ENCODE measurements at regions not wholly inside any gene's neighbourhood (a gene's known extent, or its start where the extent isn't known, plus 50 kb on each side); places are given as distances from the start of the nearest gene placed in this dataset.

- intact Hi-C loops (cut with micrococcal nuclease): no loop called here
- no peak overlapping the region for H3K4me3 Mint-ChIP-seq
Observed at GRCh38 chr4:23371533-23371932, 518.3 kb downstream of the PPARGC1A start.

GRCh38 chr4:23369331-23369730 is 520.5 kb downstream of the PPARGC1A start:
- no peak overlapping the region for H3K4me3 Mint-ChIP-seq
- no peaks in the 10 kb centered on the region for H3K9me3 Mint-ChIP-seq
- DNase-seq: no peak
- POLR2A ChIA-PET: no interaction called here
- intact Hi-C loops (cut with micrococcal nuclease): no loop called here
- CTCF ChIA-PET: no interaction called here
- H3K27ac Mint-ChIP-seq: no peak overlapping the region
- H3K4me1 Mint-ChIP-seq (ENCODE audit: low read depth): no peaks in the 10 kb centered on the region
- no peaks in the 10 kb centered on the region for H3K27me3 Mint-ChIP-seq
- H3K36me3 Mint-ChIP-seq: no peaks in the 10 kb centered on the region

More at GRCh38 chr4:23371533-23371932, 518.3 kb downstream of the PPARGC1A start:
- no peaks in the 10 kb centered on the region for H3K9me3 Mint-ChIP-seq
- H3K27me3 Mint-ChIP-seq: no peaks in the 10 kb centered on the region
- no peak overlapping the region for H3K27ac Mint-ChIP-seq
- ChIA-PET POLR2A (no interaction called here), CTCF (no interaction called here)
- H3K4me1 Mint-ChIP-seq (ENCODE audit: low read depth): no peaks in the 10 kb centered on the region
- no peaks in the 10 kb centered on the region for H3K36me3 Mint-ChIP-seq
- no peak for DNase-seq

GRCh38 chr4:23368081-23368697 is 521.7 kb downstream of the PPARGC1A start:
- POLR2A ChIA-PET: no interaction called here
- DNase-seq: no peak

GRCh38 chr4:23366557-23366906 is 523.3 kb downstream of the PPARGC1A start:
- ChIA-PET POLR2A (no interaction called here), CTCF (no interaction called here)
- H3K4me3 Mint-ChIP-seq: no peak overlapping the region
- no peaks in the 10 kb centered on the region for H3K9me3 Mint-ChIP-seq
- no peaks in the 10 kb centered on the region for H3K4me1 Mint-ChIP-seq (ENCODE audit: low read depth)
- H3K27me3 Mint-ChIP-seq: no peaks in the 10 kb centered on the region
- DNase-seq: no peak
- no peaks in the 10 kb centered on the region for H3K36me3 Mint-ChIP-seq
- H3K27ac Mint-ChIP-seq: no peak overlapping the region
- intact Hi-C loops (cut with micrococcal nuclease): no loop called here

More at GRCh38 chr4:23368081-23368697, 521.7 kb downstream of the PPARGC1A start:
- Mint-ChIP-seq H3K9me3 (no peaks in the 10 kb centered on the region), H3K36me3 (no peaks in the 10 kb centered on the region), H3K4me3 (no peak overlapping the region), H3K4me1 (ENCODE audit: low read depth) (no peaks in the 10 kb centered on the region), H3K27ac (no peak overlapping the region), H3K27me3 (no peaks in the 10 kb centered on the region)
- CTCF ChIA-PET: no interaction called here
- intact Hi-C loops (cut with micrococcal nuclease): no loop called here

- intact Hi-C loops (cut with micrococcal nuclease): no loop called here
- no peaks in the 10 kb centered on the region for H3K36me3 Mint-ChIP-seq
- CTCF ChIA-PET: no interaction called here
- H3K4me1 Mint-ChIP-seq (ENCODE audit: low read depth): no peaks in the 10 kb centered on the region
- no peak overlapping the region for H3K4me3 Mint-ChIP-seq
- POLR2A ChIA-PET: no interaction called here
- no peak overlapping the region for H3K27ac Mint-ChIP-seq
- no peaks in the 10 kb centered on the region for H3K9me3 Mint-ChIP-seq
- no peak for DNase-seq
- H3K27me3 Mint-ChIP-seq: no peaks in the 10 kb centered on the region
Observed at GRCh38 chr4:23365871-23366556, 523.8 kb downstream of the PPARGC1A start.

GRCh38 chr4:23365086-23365485 is 524.8 kb downstream of the PPARGC1A start:
- no peak for DNase-seq
- Mint-ChIP-seq H3K4me1 (ENCODE audit: low read depth) (no peaks in the 10 kb centered on the region), H3K27me3 (no peaks in the 10 kb centered on the region), H3K27ac (no peak overlapping the region), H3K36me3 (no peaks in the 10 kb centered on the region), H3K4me3 (no peak overlapping the region), H3K9me3 (no peaks in the 10 kb centered on the region)
- ChIA-PET CTCF (no interaction called here), POLR2A (no interaction called here)
- intact Hi-C loops (cut with micrococcal nuclease): no loop called here

GRCh38 chr4:23364167-23364566 is 525.7 kb downstream of the PPARGC1A start:
- Mint-ChIP-seq H3K27me3 (no peaks in the 10 kb centered on the region), H3K4me3 (no peak overlapping the region), H3K9me3 (no peaks in the 10 kb centered on the region), H3K4me1 (ENCODE audit: low read depth) (no peaks in the 10 kb centered on the region), H3K27ac (no peak overlapping the region), H3K36me3 (no peaks in the 10 kb centered on the region)
- DNase-seq: no peak
- ChIA-PET CTCF (no interaction called here), POLR2A (no interaction called here)
- intact Hi-C loops (cut with micrococcal nuclease): no loop called here

GRCh38 chr4:23361453-23361852 is 528.4 kb downstream of the PPARGC1A start:
- intact Hi-C loops (cut with micrococcal nuclease): no loop called here
- Mint-ChIP-seq H3K27me3 (no peaks in the 10 kb centered on the region), H3K36me3 (no peaks in the 10 kb centered on the region), H3K4me1 (ENCODE audit: low read depth) (no peaks in the 10 kb centered on the region), H3K9me3 (no peaks in the 10 kb centered on the region), H3K27ac (no peak overlapping the region), H3K4me3 (no peak overlapping the region)
- ChIA-PET POLR2A (no interaction called here), CTCF (no interaction called here)
- DNase-seq: no peak

GRCh38 chr4:23360718-23361117 is 529.1 kb downstream of the PPARGC1A start:
- DNase-seq: no peak
- Mint-ChIP-seq H3K27me3 (no peaks in the 10 kb centered on the region), H3K36me3 (no peaks in the 10 kb centered on the region), H3K4me3 (no peak overlapping the region), H3K4me1 (ENCODE audit: low read depth) (no peaks in the 10 kb centered on the region), H3K9me3 (no peaks in the 10 kb centered on the region), H3K27ac (no peak overlapping the region)
- CTCF ChIA-PET: no interaction called here
- POLR2A ChIA-PET: no interaction called here
- intact Hi-C loops (cut with micrococcal nuclease): no loop called here

- intact Hi-C loops (cut with micrococcal nuclease): no loop called here
- ChIA-PET POLR2A (no interaction called here), CTCF (no interaction called here)
- H3K4me1 Mint-ChIP-seq (ENCODE audit: low read depth): no peaks in the 10 kb centered on the region
- no peaks in the 10 kb centered on the region for H3K36me3 Mint-ChIP-seq
- no peaks in the 10 kb centered on the region for H3K9me3 Mint-ChIP-seq
- no peak for DNase-seq
- H3K27me3 Mint-ChIP-seq: no peaks in the 10 kb centered on the region
- no peak overlapping the region for H3K27ac Mint-ChIP-seq
- H3K4me3 Mint-ChIP-seq: no peak overlapping the region
Observed at GRCh38 chr4:23355258-23355657, 534.6 kb downstream of the PPARGC1A start.

- CTCF ChIA-PET: no interaction called here
- intact Hi-C loops (cut with micrococcal nuclease): no loop called here
- Mint-ChIP-seq H3K4me3 (no peak overlapping the region), H3K4me1 (ENCODE audit: low read depth) (no peaks in the 10 kb centered on the region), H3K36me3 (no peaks in the 10 kb centered on the region), H3K27ac (no peak overlapping the region), H3K9me3 (no peaks in the 10 kb centered on the region), H3K27me3 (no peaks in the 10 kb centered on the region)
- no peak for DNase-seq
- POLR2A ChIA-PET: no interaction called here
Observed at GRCh38 chr4:23353200-23353599, 536.6 kb downstream of the PPARGC1A start.

GRCh38 chr4:23348789-23349498 is 540.9 kb downstream of the PPARGC1A start:
- no peaks in the 10 kb centered on the region for H3K4me1 Mint-ChIP-seq (ENCODE audit: low read depth)
- ChIA-PET CTCF (no interaction called here), POLR2A (no interaction called here)
- H3K9me3 Mint-ChIP-seq: no peaks in the 10 kb centered on the region
- no peak overlapping the region for H3K4me3 Mint-ChIP-seq
- no peaks in the 10 kb centered on the region for H3K27me3 Mint-ChIP-seq
- intact Hi-C loops (cut with micrococcal nuclease): no loop called here
- H3K27ac Mint-ChIP-seq: no peak overlapping the region
- no peaks in the 10 kb centered on the region for H3K36me3 Mint-ChIP-seq
- no peak for DNase-seq

GRCh38 chr4:23337292-23337691 is 552.6 kb downstream of the PPARGC1A start:
- CTCF ChIA-PET: no interaction called here
- Mint-ChIP-seq H3K4me1 (ENCODE audit: low read depth) (peaks cover 30% of the 10 kb centered on the region), H3K4me3 (no peak overlapping the region), H3K9me3 (peaks cover 3% of the 10 kb centered on the region), H3K27me3 (no peaks in the 10 kb centered on the region), H3K27ac (no peak overlapping the region), H3K36me3 (no peaks in the 10 kb centered on the region)
- POLR2A ChIA-PET: no interaction called here
- intact Hi-C loops (cut with micrococcal nuclease): no loop called here
- no peak for DNase-seq
